H9 (cell line): ENCODE measurements at regions not wholly inside any gene's neighbourhood (a gene's known extent, or its start where the extent isn't known, plus 50 kb on each side); places are given as distances from the start of the nearest gene placed in this dataset.

Source experiments
- DNase-seq: peaks from one replicate; pipeline ENCODE4 v3.0.0-alpha.2; 2017
- H2AFZ ChIP-seq: one replicate; pipeline ENCODE4 v1.6.1; 2013; ENCODE audit warnings: mild to moderate bottlenecking, low read length, control low read depth, moderate library complexity
- H2AK5ac ChIP-seq: 2 replicates; pipeline ENCODE4 v1.6.1; 2013; ENCODE audit warnings: low read length, control low read depth, mixed read lengths; ENCODE audit not compliant: insufficient read length
- H2BK120ac ChIP-seq: one replicate; pipeline ENCODE4 v1.6.1; 2013; ENCODE audit warnings: low read depth, mild to moderate bottlenecking, low read length, control low read depth, inconsistent platforms; ENCODE audit not compliant: poor library complexity, severe bottlenecking
- H2BK12ac ChIP-seq: 2 replicates; pipeline ENCODE4 v1.6.1; 2013; ENCODE audit warnings: low read length, control low read depth, mixed read lengths, low read depth; ENCODE audit not compliant: insufficient read length
- H2BK15ac ChIP-seq: 2 replicates; pipeline ENCODE4 v1.6.1; 2013; ENCODE audit warnings: low read depth, low read length, control low read depth
- H2BK20ac ChIP-seq: one replicate; pipeline ENCODE4 v1.6.1; 2013; ENCODE audit warnings: low read depth, mild to moderate bottlenecking, low read length, control low read depth, inconsistent platforms; ENCODE audit not compliant: poor library complexity, severe bottlenecking
- H2BK5ac ChIP-seq: 2 replicates; pipeline ENCODE4 v1.6.1; 2013; ENCODE audit warnings: low read length, control low read depth, mixed read lengths; ENCODE audit not compliant: insufficient read length
- H3K14ac ChIP-seq: 2 replicates; pipeline ENCODE4 v1.6.1; 2013; ENCODE audit warnings: low read length, control low read depth; ENCODE audit not compliant: insufficient read depth
- H3K18ac ChIP-seq: 2 replicates; pipeline ENCODE4 v1.6.1; 2013; ENCODE audit warnings: low read depth, mild to moderate bottlenecking, mixed read lengths, low read length, control low read depth; ENCODE audit not compliant: insufficient read length
- H3K23ac ChIP-seq: 2 replicates; pipeline ENCODE4 v1.6.1; 2013; ENCODE audit warnings: low read length, control low read depth, mixed read lengths, low read depth; ENCODE audit not compliant: insufficient read length
- H3K23me2 ChIP-seq: 2 replicates; pipeline ENCODE4 v1.6.1; 2013; ENCODE audit warnings: low read depth, mild to moderate bottlenecking, mixed read lengths, low read length, control low read depth; ENCODE audit not compliant: insufficient read length, poor library complexity, severe bottlenecking
- H3K27ac ChIP-seq: 2 replicates; pipeline ENCODE4 v1.5.1; 2013; ENCODE audit warnings: low read length, control low read depth, mixed read lengths, low read depth; ENCODE audit not compliant: insufficient read length
- H3K27me3 ChIP-seq: 2 replicates; pipeline ENCODE4 v1.6.1; 2013; ENCODE audit warnings: low read length, control low read depth, inconsistent platforms; ENCODE audit not compliant: insufficient read depth
- H3K4ac ChIP-seq: 2 replicates; pipeline ENCODE4 v1.6.1; 2013; ENCODE audit warnings: low read depth, mild to moderate bottlenecking, control low read depth, inconsistent platforms, low read length, moderate library complexity
- H3K4me1 ChIP-seq: 2 replicates; pipeline ENCODE4 v1.6.1; 2013; ENCODE audit warnings: low read length, control low read depth, inconsistent platforms; ENCODE audit not compliant: insufficient read depth
- H3K4me2 ChIP-seq: 2 replicates; pipeline ENCODE4 v1.6.1; 2013; ENCODE audit warnings: low read length, control low read depth, mixed read lengths; ENCODE audit not compliant: insufficient read length, insufficient read depth
- H3K56ac ChIP-seq: 2 replicates; pipeline ENCODE4 v1.6.1; 2013; ENCODE audit warnings: low read depth, mild to moderate bottlenecking, mixed read lengths, low read length, control low read depth; ENCODE audit not compliant: insufficient read length
- H3K79me1 ChIP-seq: 2 replicates; pipeline ENCODE4 v1.6.1; 2013; ENCODE audit warnings: low read depth, mild to moderate bottlenecking, moderate library complexity, low read length, control low read depth, inconsistent platforms; ENCODE audit not compliant: insufficient read depth, poor library complexity, severe bottlenecking
- H3K79me2 ChIP-seq: 2 replicates; pipeline ENCODE4 v1.6.1; 2013; ENCODE audit warnings: low read length, control low read depth, inconsistent platforms; ENCODE audit not compliant: insufficient read depth
- H3K9ac ChIP-seq: 2 replicates; pipeline ENCODE4 v1.6.1; 2013; ENCODE audit warnings: low read length, control low read depth, mixed read lengths; ENCODE audit not compliant: insufficient read length; ENCODE audit errors: extremely low read depth
- H3K9me3 ChIP-seq: one replicate; pipeline ENCODE4 v1.6.1; 2013; ENCODE audit warnings: low read depth, low read length, inconsistent platforms; ENCODE audit not compliant: control insufficient read depth
- H3T11ph ChIP-seq: one replicate; pipeline ENCODE4 v1.6.1; 2013; ENCODE audit warnings: mild to moderate bottlenecking, low read length, control low read depth, inconsistent platforms
- H4K20me1 ChIP-seq: one replicate; pipeline ENCODE4 v1.6.1; 2013; ENCODE audit not compliant: control insufficient read depth, insufficient read length, insufficient read depth
- H4K5ac ChIP-seq: 2 replicates; pipeline ENCODE4 v1.6.1; 2013; ENCODE audit warnings: low read depth, mild to moderate bottlenecking, mixed read lengths, low read length, control low read depth; ENCODE audit not compliant: insufficient read length
- H4K8ac ChIP-seq: replicated peaks from 2 replicates; pipeline ENCODE4 v1.6.1; 2013; ENCODE audit warnings: low read length, control low read depth, mixed read lengths, low read depth; ENCODE audit not compliant: insufficient read length
- H4K91ac ChIP-seq: 2 replicates; pipeline ENCODE4 v1.6.1; 2013; ENCODE audit warnings: low read depth, mild to moderate bottlenecking, moderate library complexity, mixed read lengths, low read length, control low read depth; ENCODE audit not compliant: insufficient read length
- H3K27ac Mint-ChIP-seq, 3 experiments: 2 replicates in 2 of 3; 3 replicates in 1 of 3; pipeline ENCODE4 v1.8.0; 2020 to 2021; ENCODE audit warnings: mixed read lengths in 3 of 3, mild to moderate bottlenecking in 1 of 3, moderate library complexity in 1 of 3
- H3K27me3 Mint-ChIP-seq: 2 replicates; pipeline ENCODE4 v1.8.0; 2021; ENCODE audit warnings: low read depth, mild to moderate bottlenecking, moderate library complexity, mixed read lengths
- H3K36me3 Mint-ChIP-seq, 3 experiments: 2 replicates in 2 of 3; 3 replicates in 1 of 3; pipeline ENCODE4 v1.8.0; 2020 to 2021; ENCODE audit warnings: low read depth in 3 of 3, mixed read lengths in 3 of 3; ENCODE audit not compliant: insufficient read depth in 1 of 3
- H3K4me1 Mint-ChIP-seq, 2 experiments: 2 replicates each; pipeline ENCODE4 v1.8.0; 2020; ENCODE audit warnings: mixed read lengths in 2 of 2
- H3K4me3 Mint-ChIP-seq, 2 experiments: 2 replicates in 1 of 2; 3 replicates in 1 of 2; pipeline ENCODE4 v1.8.0; 2020 to 2021; ENCODE audit warnings: mild to moderate bottlenecking in 2 of 2, mixed read lengths in 2 of 2, moderate library complexity in 1 of 2
- H3K9me3 Mint-ChIP-seq, 2 experiments: 2 replicates in 1 of 2; 3 replicates in 1 of 2; pipeline ENCODE4 v1.8.0; 2020; ENCODE audit warnings: mild to moderate bottlenecking in 2 of 2, mixed read lengths in 2 of 2, moderate library complexity in 1 of 2
- WGBS: extraction: QIAGEN DNeasy Blood & Tissue Kit; methylation state at CpG from one replicate; pipeline ENCODE4 v1.1.7; 2013; ENCODE audit warnings: missing lambda C conversion rate, low lambda C conversion rate, mixed read lengths; ENCODE audit not compliant: insufficient read length; ENCODE audit errors: extremely low coverage; 5-methylcytosine and 5-hydroxymethylcytosine counted together
- TF ChIP-seq, protein P1 (sequence below): fragments of 200-600 bp; sonication (generic); conservative IDR thresholded peaks from 3 replicates; pipeline ENCODE4 v1.8.0; 2021; ENCODE audit warnings: antibody characterized with exemption, mild to moderate bottlenecking

GRCh38 chr5:128631771-128632170 is 93.7 kb upstream of the FBN2 start:
- H3K4me1 ChIP-seq = no peaks in the 10 kb centered on the region
- Mint-ChIP-seq H3K4me1 (peaks cover 0 to 5% of the 10 kb centered on the region in 2 experiments; a peak in 2 of 4 replicates), H3K27me3 (no peaks in the 10 kb centered on the region; the same call in 1 of the 2 replicates), H3K9me3 (no peaks in the 10 kb centered on the region), H3K36me3 (no peaks in the 10 kb centered on the region), H3K4me3 (no peak overlapping the region), H3K27ac (no peak overlapping the region)
- H3K9ac ChIP-seq = no peak overlapping the region
- H4K20me1 ChIP-seq = no peaks in the 10 kb centered on the region
- H3K18ac ChIP-seq = no peak overlapping the region
- no peak overlapping the region for H4K91ac ChIP-seq
- H2BK120ac ChIP-seq = no peak overlapping the region
- no peak overlapping the region for H3K14ac ChIP-seq
- no peak overlapping the region for H4K5ac ChIP-seq
- no peak overlapping the region for H2BK12ac ChIP-seq
- H2BK20ac ChIP-seq = no peak overlapping the region
- no peaks in the 10 kb centered on the region for H3K79me1 ChIP-seq
- no peak overlapping the region for H2AK5ac ChIP-seq
- H3K27me3 ChIP-seq = no peaks in the 10 kb centered on the region
- no peak overlapping the region for H3K23ac ChIP-seq
- H3K23me2 ChIP-seq = no peaks in the 10 kb centered on the region
- no peak overlapping the region for H3T11ph ChIP-seq
- H2BK5ac ChIP-seq = no peak overlapping the region
- no peak overlapping the region for H3K4ac ChIP-seq
- no peaks in the 10 kb centered on the region for H3K9me3 ChIP-seq
- H3K79me2 ChIP-seq = no peaks in the 10 kb centered on the region
- no peak for DNase-seq
- TF ChIP-seq, protein P1, sequence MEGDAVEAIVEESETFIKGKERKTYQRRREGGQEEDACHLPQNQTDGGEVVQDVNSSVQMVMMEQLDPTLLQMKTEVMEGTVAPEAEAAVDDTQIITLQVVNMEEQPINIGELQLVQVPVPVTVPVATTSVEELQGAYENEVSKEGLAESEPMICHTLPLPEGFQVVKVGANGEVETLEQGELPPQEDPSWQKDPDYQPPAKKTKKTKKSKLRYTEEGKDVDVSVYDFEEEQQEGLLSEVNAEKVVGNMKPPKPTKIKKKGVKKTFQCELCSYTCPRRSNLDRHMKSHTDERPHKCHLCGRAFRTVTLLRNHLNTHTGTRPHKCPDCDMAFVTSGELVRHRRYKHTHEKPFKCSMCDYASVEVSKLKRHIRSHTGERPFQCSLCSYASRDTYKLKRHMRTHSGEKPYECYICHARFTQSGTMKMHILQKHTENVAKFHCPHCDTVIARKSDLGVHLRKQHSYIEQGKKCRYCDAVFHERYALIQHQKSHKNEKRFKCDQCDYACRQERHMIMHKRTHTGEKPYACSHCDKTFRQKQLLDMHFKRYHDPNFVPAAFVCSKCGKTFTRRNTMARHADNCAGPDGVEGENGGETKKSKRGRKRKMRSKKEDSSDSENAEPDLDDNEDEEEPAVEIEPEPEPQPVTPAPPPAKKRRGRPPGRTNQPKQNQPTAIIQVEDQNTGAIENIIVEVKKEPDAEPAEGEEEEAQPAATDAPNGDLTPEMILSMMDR = no peak
- no peak overlapping the region for H4K8ac ChIP-seq
- H3K56ac ChIP-seq = no peak overlapping the region
- H3K4me2 ChIP-seq = no peak overlapping the region
- H3K27ac ChIP-seq = no peak overlapping the region
- no peak overlapping the region for H2BK15ac ChIP-seq
- H2AFZ ChIP-seq = no peak overlapping the region
- no CpG with 5 or more reads among the region's 1 CpG for WGBS
